Central memory CD4-positive, alpha-beta T cell (primary cell): ENCODE measurements at regions not wholly inside any gene's neighbourhood (a gene's known extent, or its start where the extent isn't known, plus 50 kb on each side); places are given as distances from the start of the nearest gene placed in this dataset.
"Not testable (repeated sequence)": the region's sequence is repeated elsewhere in the genome, so short reads cannot be mapped to it uniquely, and the experiment has no call there.

Experiments
- DNase-seq: peaks from one replicate; pipeline ENCODE4 v3.0.0; 2022

- no peak for DNase-seq
Observed at GRCh38 chr21:36602735-36603134, 96.2 kb upstream of the SIM2 start.

GRCh38 chr21:36603221-36603620, 95.7 kb upstream of the SIM2 start:
- no peak for DNase-seq

GRCh38 chr21:36605426-36605825, 93.5 kb upstream of the SIM2 start:
- DNase-seq, result no peak

GRCh38 chr21:36606287-36606982, 92.5 kb upstream of the SIM2 start:
- no peak for DNase-seq

- no peak for DNase-seq
Observed at GRCh38 chr21:36606983-36607325, 92.0 kb upstream of the SIM2 start.

GRCh38 chr21:36608041-36608896, 90.6 kb upstream of the SIM2 start:
- DNase-seq, result no peak

- no peak for DNase-seq
Observed at GRCh38 chr21:36608897-36609225, 90.1 kb upstream of the SIM2 start.

- no peak for DNase-seq
Observed at GRCh38 chr21:36609654-36610053, 89.3 kb upstream of the SIM2 start.

GRCh38 chr21:36610201-36610600, 88.7 kb upstream of the SIM2 start:
- no peak for DNase-seq

GRCh38 chr21:36610935-36611334, 88.0 kb upstream of the SIM2 start:
- no peak for DNase-seq

GRCh38 chr21:36611379-36611778, 87.5 kb upstream of the SIM2 start:
- no peak for DNase-seq

GRCh38 chr21:36613059-36613458, 85.9 kb upstream of the SIM2 start:
- DNase-seq, result no peak

- DNase-seq, result no peak
Observed at GRCh38 chr21:36613554-36613953, 85.4 kb upstream of the SIM2 start.

- DNase-seq, result no peak
Observed at GRCh38 chr21:36615274-36615964, 83.5 kb upstream of the SIM2 start.

- not testable (repeated sequence) for DNase-seq
Observed at GRCh38 chr21:36616773-36617172, 82.1 kb upstream of the SIM2 start.

GRCh38 chr21:36621794-36622193, 77.1 kb upstream of the SIM2 start:
- not testable (repeated sequence) for DNase-seq

GRCh38 chr21:36624105-36624504, 74.8 kb upstream of the SIM2 start:
- no peak for DNase-seq

GRCh38 chr21:36626791-36627190, 72.1 kb upstream of the SIM2 start:
- no peak for DNase-seq

- DNase-seq, result no peak
Observed at GRCh38 chr21:36627242-36627641, 71.7 kb upstream of the SIM2 start.

- DNase-seq, result no peak
Observed at GRCh38 chr21:36628106-36628505, 70.8 kb upstream of the SIM2 start.

- DNase-seq, result no peak
Observed at GRCh38 chr21:36628761-36629460, 70.0 kb upstream of the SIM2 start.

GRCh38 chr21:36630485-36631206, 68.3 kb upstream of the SIM2 start:
- DNase-seq, result peak; percentile 17

- DNase-seq, result no peak
Observed at GRCh38 chr21:36636016-36636415, 62.9 kb upstream of the SIM2 start.
